DMS153 treated with DMSO at 0.1 percent for 48 hours (cell line): ENCODE measurements at regions not wholly inside any gene's neighbourhood (a gene's known extent, or its start where the extent isn't known, plus 50 kb on each side); places are given as distances from the start of the nearest gene placed in this dataset.
"Not testable (repeated sequence)": the region's sequence is repeated elsewhere in the genome, so short reads cannot be mapped to it uniquely, and the experiment has no call there.

Source experiments
- DNase-seq: peaks from one replicate; lab custom pipeline; 2025; ENCODE audit not compliant: unreplicated experiment; lab: John Stamatoyannopoulos, UW

- no peak for DNase-seq
These were observed 195.5 kb downstream of the BCL11A start for GRCh38 chr2:60357996-60358395.

- no peak for DNase-seq
These were observed 197.1 kb downstream of the BCL11A start for GRCh38 chr2:60356346-60356745.

GRCh38 chr2:60355849-60356261 lies 197.6 kb downstream of the BCL11A start:
- no peak for DNase-seq

- DNase-seq: no peak
These were observed 198.7 kb downstream of the BCL11A start for GRCh38 chr2:60354713-60355112.

- no peak for DNase-seq
These were observed 199.6 kb downstream of the BCL11A start for GRCh38 chr2:60353863-60354262.

- no peak for DNase-seq
These were observed 200.1 kb downstream of the BCL11A start for GRCh38 chr2:60353406-60353800.

GRCh38 chr2:60352491-60353405 lies 200.7 kb downstream of the BCL11A start:
- no peak for DNase-seq

- no peak for DNase-seq
These were observed 201.7 kb downstream of the BCL11A start for GRCh38 chr2:60351802-60352201.

GRCh38 chr2:60351321-60351720 lies 202.1 kb downstream of the BCL11A start:
- no peak for DNase-seq

GRCh38 chr2:60350791-60351190 lies 202.7 kb downstream of the BCL11A start:
- no peak for DNase-seq

GRCh38 chr2:60347781-60348180 lies 205.7 kb downstream of the BCL11A start:
- no peak for DNase-seq

- DNase-seq: not testable (repeated sequence)
These were observed 211.0 kb downstream of the BCL11A start for GRCh38 chr2:60342491-60342890.

GRCh38 chr2:60341151-60341550 lies 212.3 kb downstream of the BCL11A start:
- no peak for DNase-seq

GRCh38 chr2:60339286-60339685 lies 214.2 kb downstream of the BCL11A start:
- DNase-seq: no peak

GRCh38 chr2:60337142-60337497 lies 216.3 kb downstream of the BCL11A start:
- DNase-seq: no peak

GRCh38 chr2:60336442-60337141 lies 216.9 kb downstream of the BCL11A start:
- no peak for DNase-seq

- DNase-seq: no peak
These were observed 217.8 kb downstream of the BCL11A start for GRCh38 chr2:60335533-60336237.

GRCh38 chr2:60334610-60335009 lies 218.8 kb downstream of the BCL11A start:
- DNase-seq: no peak

- DNase-seq: no peak
These were observed 220.2 kb downstream of the BCL11A start for GRCh38 chr2:60333264-60333663.

GRCh38 chr2:60331115-60331809 lies 222.2 kb downstream of the BCL11A start:
- no peak for DNase-seq

- DNase-seq: no peak
These were observed 224.2 kb downstream of the BCL11A start for GRCh38 chr2:60329225-60329624.
